ENCODE measurements at regions not wholly inside any gene's neighbourhood (a gene's known extent, or its start where the extent isn't known, plus 50 kb on each side); places are given as distances from the start of the nearest gene placed in this dataset.
"Not testable (repeated sequence)": the region's sequence is repeated elsewhere in the genome, so short reads cannot be mapped to it uniquely, and the experiment has no call there.

DNA sequence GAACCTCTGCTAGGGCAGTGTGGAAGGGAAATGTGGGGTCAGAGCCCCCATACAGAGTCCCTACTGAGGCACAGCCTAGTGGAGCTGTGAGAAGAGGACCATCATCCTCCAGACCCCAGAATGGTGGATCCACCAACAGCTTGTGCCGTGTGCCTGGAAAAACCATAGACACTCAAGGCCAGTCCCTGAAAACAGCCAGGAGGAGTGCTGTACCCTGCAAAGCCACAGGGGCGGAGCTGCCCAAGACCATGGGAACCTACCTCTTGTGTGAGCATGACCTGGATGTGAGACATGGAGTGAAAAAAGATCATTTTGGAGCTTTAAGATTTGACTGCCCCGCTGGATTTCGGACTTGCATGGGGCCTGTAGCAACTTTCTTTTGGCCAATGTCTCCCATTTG is 143.4 kb upstream of the CCDC54 start:
- DNase-seq (ENCODE audit: low spot score); FAIRE-seq: not testable (repeated sequence)

DNA sequence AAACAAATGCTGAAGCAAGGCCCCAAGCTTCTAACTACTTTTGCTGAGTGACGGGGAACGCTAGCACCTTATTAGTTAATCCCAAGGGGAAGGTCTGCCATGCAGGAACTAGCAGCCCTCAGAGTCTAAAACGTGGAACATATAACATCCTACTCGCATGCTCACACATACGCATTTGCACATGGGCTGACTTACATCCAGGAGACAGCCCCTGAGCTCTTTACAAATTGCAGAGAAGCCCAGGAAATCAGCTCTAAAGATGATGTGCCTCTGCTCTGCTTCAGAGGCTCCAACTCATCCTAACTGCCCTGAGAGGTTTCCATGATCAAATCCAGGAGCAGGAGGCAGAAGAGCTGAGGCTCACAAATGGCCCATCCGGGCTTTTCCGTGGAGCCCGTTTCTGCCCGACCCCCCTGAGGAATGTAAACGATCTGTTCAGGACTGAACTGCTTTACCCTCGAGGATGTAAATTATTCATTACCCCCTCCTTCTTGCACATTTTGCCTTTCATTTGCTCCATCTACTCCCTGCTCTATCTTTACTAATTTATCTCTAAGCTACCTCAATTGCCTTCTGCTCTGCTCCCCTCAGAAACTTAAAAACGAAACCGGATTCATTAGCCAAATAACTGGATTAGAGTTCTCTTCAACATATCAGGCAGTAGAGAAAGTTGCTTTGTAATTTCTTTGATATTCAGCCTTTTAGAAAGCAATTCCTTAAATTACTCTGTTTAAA is 141.9 kb upstream of the CCDC54 start:
- no peak for FAIRE-seq
- DNase-seq (ENCODE audit: low spot score), result peak; percentile 48

DNA sequence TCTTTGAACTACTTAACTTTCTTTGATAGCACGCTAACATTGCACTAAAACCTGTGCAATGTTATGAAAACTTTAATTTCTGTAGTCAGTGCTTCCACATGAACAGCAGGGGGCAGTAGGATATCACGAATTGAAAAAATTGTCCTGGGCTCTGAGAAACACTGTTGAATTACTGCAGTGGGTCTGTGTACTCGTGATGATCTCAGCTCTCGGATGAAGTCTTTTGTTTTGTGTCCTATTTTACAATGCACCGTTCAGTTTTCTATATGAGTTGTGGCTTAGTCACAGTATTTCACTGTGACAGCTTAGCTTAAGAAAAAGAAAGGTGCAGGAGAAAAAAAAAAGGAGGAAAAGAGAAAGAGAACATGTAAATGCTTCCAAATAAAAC is 141.3 kb upstream of the CCDC54 start:
- no peak for FAIRE-seq
- peak; percentile 78 for DNase-seq (ENCODE audit: low spot score)

DNA sequence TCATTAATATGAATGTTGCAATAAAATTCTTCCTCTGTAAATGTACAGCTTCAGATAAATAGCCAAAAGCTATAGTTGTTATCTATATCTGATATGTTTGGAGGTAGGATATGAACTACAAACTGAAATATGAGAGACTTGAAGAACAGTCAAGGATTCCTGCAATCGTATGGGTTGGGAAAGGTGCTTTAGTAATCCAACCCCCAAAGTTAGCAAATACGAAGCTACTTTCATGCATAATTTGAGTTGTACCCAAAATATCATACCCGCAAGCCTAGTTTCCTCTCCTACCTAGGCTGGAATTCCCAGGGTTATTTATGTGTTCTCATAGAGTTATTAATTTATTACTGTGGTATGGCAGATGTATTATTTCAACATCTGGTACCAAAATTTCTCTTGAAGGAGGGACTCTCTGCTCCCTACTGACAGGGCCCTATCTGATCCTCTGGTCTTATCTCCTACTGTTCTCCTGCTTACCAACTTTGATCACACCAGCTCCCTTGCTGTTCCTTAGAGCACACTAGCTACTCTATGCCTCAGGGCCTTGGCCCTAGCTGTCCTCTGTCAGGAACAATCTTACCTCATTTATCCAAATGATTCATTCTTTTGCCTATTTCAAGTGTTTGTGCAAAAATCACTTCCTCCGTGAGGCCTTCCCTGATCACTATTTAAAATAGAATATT is 140.4 kb upstream of the CCDC54 start:
- no peak for FAIRE-seq
- no peak for DNase-seq (ENCODE audit: low spot score)

DNA sequence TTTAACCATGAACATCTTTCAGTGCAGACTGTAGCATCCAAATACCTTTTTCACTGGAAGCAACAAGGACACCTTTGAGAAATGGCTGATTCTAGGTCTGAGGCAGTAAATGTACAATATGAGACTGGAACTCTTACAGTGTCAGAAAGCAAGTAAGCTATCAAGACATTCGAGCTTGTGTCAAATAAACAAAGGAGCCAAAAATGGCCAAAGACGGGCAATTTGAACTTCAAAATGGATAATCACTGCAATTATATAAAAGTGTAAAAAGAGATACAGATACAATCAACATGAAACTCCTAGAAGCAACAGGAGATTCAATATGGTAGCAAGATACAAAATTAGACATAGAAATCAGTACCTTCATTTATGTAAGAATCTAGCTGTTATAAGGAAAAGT is 138.5 kb upstream of the CCDC54 start:
- FAIRE-seq (no peak), DNase-seq (ENCODE audit: low spot score) (no peak)

DNA sequence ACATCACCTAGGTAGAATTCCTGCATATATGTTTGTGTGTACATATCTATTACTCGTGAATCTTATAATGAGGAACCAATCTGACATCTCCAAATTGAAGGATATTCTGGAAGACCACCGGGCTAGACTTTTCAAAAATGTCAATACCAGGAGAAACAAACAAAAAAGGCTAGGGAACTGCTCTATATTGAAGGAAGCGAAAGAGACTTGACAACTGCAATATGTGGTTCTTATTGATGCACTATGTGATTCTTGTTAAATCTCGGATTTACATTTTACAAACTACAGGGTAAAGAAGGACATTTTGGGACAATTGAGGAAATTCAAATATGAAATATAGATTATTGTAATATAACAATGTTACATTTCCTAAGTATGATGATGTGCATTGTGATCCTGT is 137.5 kb upstream of the CCDC54 start:
- no peak for FAIRE-seq
- no peak for DNase-seq (ENCODE audit: low spot score)

DNA sequence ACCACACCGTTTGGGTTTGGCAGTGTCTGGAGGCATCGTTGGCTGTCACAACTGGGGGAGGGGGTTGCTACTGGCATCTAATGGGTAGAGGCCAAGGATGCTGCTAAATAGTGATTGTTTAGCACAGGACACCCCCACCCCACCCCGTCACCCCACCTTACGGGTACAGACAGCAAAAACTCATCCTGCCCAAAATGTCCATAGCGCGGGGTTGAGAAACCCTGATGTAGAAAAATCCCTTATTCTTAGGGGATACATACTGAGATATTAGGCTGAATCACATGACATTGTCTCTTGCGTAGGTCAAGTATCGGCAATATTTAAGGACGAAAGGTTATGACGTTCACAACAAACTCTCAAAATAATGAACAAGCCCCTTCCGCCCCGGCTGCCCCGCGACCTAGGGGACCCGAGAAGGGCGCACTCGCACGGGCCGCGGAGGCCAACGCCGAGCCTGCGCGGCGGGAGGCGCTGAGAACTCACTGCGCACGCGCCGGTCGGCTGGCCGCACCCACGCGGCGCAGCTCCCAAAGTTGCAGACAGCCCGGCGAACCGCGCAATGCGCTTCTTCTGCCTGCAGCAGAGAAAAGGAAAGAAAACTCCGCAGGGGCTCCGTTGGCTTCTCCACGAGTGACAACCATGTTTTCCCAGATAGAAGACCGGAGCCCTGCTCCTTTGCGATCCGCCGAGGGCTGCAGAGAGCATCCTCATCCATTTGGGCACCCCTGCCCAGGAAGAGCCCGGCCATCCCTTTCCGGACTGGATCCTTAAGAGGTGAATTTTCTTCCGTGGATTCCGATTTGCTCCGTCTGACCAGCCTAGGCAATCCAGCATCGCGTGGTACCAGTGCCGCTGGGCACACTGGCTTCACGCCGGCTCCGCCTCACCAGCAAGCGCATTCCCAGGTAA is 136.8 kb upstream of the CCDC54 start:
- DNase-seq (ENCODE audit: low spot score), result peak; percentile 94
- FAIRE-seq, result peak; percentile 98

DNA sequence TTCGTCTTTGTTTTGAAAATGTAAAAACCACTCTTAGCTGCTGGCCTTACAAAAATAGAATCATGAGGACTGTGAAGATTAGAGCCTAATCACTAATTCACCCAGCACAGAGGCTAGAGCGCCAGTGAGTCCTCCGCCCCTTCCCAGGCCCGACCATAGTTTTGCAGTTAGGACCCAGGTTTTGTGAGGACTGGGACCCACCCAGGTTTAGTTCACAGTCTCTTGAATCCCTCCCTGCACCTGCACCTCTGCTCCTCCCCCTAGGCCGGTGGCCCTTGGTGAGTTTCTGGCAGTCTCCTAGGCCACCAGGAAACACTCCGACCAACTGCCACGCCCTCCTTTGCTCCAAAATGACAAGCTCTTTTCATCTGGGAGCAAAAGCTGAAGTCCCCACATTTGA is 136.0 kb upstream of the CCDC54 start:
- peak; percentile 68 for DNase-seq (ENCODE audit: low spot score)

DNA sequence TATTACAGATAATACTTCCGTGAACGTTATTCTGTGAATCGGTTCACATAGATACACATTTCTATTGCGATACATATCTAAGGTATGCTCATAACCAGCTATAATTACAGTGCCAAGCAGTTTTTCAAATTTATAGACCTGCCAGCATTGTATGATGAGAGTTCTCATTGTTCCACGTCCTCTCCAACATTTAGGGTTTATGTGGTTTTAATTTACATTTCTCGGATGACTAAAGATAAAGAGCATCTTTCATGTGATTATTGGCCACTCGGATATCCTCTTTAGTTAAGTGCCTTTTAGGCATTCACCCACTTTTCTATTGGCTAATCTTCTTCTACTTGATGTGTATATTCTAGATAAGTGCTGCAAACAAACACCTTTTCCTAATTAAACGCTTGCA is 134.7 kb upstream of the CCDC54 start:
- DNase-seq (ENCODE audit: low spot score) (no peak), FAIRE-seq (no peak)

More for the DNA sequence above, 136.0 kb upstream of the CCDC54 start:
- no peak for FAIRE-seq

DNA sequence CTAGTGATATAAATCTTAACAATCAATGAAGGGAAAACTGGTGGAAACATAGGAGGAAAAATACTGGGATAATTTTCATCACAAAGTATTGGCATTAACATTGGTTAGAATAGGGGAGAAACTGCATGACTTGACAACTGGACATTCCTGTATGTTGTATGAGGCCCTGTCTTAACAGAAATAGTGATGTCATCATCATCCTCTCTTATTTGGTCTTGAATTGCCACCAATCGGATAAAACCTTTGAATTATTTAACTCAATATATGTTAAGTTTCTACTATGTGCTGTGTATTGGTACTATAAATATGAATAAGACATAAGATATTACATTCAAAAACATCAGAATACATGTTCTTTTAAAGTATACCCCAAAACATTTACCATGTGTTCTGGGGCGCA is 130.1 kb upstream of the CCDC54 start:
- FAIRE-seq (no peak), DNase-seq (ENCODE audit: low spot score) (no peak)

DNA sequence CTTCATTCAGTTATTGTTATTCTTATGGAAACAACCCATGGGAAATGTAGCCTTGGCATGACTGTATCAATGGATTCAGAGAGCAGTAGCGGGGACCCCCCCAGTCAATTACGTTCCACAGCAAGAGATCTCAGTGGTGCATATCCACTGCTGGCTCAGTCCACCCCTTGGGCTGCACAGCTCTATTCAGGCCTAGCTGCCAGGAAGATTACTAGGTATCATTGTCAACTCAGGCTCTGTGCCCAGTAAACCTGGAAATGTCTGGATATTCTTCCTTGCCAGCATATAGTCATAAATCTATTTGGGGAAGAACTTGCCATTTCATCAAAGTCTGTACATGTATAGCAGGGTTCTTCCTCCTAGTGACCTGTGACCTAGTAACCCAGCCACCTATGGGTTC is 128.1 kb upstream of the CCDC54 start:
- FAIRE-seq, result no peak
- DNase-seq (ENCODE audit: low spot score), result no peak

DNA sequence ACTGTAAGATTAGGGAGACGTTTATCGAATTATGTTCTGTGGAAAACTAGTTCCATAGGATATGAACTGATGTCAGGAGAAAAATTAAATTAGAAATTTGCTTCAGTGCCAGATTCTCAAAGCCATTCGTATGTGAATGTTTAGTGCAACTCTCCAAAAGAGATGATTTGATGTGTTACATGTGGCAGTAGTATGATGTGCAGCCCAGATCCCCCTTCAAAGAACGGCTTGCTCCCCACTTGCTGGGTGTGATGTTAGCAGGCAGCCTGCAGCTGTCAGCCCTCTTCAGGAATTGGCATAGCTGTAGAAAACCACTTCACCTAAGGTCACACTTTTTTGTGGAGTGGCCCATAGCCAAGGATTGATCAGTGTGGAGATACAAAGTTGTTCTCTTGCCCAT is 127.0 kb upstream of the CCDC54 start:
- DNase-seq (ENCODE audit: low spot score) (no peak), FAIRE-seq (peak; percentile 5)

DNA sequence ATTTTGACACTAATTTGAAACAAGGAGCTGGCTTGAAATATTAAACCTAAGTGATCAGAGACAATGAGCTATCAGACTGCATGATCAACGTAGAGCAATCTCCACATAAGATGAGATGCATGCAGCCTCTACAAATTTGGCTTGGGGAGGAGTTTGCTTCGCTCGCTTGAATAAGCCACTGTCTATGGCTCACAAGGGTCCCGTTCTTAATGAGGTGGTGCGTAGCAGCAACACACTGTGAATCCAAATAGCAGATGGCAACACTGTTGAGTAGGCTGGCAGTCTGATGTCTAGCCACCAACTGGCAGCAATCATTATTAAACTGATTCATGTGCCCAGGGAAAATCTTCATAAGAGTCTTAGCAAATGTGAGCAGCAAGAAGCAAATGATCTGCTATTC is 125.4 kb upstream of the CCDC54 start:
- FAIRE-seq, result no peak
- DNase-seq (ENCODE audit: low spot score), result no peak

DNA sequence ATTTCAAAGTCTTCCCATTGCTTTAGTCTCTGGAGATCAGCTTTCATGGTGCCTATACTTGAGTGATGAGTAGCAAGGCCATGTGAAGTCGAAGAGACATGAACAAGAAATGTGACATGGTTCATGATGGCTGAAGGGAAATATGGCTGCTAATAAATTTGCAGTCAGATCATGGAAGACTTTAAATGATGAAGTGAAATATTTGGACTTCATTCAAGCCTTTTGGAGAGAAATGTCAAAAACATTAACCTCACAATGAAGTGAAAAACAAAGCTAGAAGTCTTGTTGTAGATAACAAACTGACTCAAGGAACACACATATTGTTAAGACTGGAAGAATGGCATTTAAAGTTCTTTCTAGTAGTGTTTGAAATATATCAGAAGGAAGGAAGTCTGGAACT is 120.3 kb upstream of the CCDC54 start:
- no peak for FAIRE-seq
- DNase-seq (ENCODE audit: low spot score), result no peak

DNA sequence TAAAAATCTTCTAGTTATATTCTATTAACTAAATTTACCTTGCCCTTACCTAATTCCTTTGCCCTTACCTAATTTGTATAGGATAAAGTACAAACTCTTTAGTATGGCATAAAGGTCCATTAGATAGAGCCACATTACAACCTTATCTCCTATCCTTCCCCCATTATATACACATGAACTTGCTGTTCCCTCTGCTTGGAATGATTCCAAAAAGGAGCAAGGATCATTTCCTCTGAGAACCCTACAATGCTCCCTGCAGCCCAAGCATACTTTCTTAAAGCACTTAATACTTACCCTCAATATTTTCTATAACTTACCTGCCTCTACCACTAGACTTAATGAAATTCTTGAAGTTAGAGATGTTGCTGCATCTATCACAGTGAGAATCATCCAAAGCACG is 118.9 kb upstream of the CCDC54 start:
- no peak for FAIRE-seq
- no peak for DNase-seq (ENCODE audit: low spot score)

DNA sequence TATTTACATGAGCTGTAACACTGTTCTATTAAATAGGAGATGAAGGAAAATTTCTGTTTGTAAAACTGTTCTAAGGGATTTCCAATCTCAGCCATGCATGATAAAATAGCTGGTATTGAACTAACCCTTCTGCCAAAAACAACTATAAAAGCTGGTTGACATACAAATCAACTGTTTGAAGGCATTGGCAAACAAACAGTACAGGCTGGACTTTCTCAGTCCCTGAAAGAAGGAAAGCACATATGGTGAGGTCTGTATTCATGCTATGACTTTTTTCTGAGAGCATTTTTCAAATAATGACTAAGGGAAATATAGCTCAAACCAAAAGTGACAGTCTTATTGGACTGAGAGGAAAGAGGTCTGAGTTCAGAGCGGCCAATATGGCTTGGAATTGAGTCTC is 117.0 kb upstream of the CCDC54 start:
- FAIRE-seq (peak; percentile 17), DNase-seq (ENCODE audit: low spot score) (no peak)

DNA sequence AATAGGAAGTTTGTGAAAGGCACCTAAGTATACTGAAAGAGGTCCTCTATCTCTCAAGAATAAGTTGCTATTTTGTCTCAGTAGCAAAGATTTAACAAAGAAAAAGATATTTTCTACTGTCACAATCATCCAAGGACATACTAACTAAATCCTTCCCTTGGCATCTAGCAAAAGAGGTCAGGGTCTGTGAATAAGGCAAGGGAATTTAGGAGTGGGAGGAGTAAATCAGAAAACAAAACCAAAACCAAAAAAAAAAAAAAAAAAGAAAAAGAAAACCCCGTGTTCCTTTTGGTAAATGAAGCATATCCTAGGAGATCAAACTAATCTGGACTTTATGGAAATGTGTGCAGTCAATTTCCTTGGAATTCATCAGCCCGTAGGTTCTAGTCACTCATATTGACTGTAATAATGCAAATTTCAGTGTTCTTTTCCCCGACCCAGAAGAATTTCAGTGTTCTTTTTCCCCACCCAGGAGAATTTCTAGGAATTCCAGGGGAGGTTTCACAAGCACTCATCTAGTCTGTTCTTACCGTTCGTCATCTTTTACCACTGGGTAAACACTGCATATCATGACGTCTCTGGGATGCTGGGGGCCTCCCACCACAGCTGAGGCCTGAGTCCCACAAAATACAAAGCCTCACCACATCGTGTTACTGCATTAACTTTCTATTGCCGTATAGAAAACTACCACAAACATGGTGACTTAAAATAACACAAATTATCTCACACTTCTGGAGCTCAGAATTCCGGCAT is 113.8 kb upstream of the CCDC54 start:
- peak; percentile 15 for DNase-seq (ENCODE audit: low spot score)
- FAIRE-seq, result no peak

DNA sequence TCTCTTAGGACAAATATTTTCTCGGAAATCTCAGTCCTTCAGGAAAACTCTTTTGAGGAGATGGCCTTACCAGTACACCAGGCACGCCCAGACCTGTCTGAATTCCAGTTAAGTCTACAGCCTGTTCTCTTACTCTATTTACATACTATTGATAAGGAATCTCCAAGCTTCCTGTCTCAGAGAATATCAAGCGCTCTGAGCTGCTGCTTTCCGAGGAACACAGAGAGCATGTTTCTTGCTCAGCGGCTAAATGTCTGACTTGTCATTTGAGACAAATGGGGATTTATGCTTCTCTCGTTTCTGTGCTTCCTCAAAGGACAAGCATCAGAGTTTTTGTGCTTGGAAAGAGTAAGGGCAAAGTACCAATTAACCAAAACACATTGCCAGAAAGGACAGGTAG is 112.4 kb upstream of the CCDC54 start:
- no peak for FAIRE-seq
- no peak for DNase-seq (ENCODE audit: low spot score)

DNA sequence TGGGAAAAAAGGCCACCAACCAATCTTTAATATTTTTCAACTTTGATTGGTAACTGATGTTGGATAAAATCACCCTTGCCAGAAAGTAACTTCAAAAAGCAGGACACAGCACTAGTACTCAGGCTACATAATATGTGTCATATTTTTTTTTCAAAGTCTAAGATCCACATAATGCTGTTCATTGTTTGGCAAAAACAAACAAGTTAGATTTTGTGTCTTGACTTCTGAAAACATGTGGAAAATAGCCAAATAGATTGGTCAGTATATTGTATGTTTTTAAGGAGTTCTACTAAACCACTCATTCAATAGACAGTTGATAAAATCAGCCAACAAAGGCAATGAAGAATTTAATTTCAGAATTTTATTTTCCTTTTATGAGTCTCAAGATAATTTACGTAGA is 111.7 kb upstream of the CCDC54 start:
- DNase-seq (ENCODE audit: low spot score) (no peak), FAIRE-seq (no peak)

DNA sequence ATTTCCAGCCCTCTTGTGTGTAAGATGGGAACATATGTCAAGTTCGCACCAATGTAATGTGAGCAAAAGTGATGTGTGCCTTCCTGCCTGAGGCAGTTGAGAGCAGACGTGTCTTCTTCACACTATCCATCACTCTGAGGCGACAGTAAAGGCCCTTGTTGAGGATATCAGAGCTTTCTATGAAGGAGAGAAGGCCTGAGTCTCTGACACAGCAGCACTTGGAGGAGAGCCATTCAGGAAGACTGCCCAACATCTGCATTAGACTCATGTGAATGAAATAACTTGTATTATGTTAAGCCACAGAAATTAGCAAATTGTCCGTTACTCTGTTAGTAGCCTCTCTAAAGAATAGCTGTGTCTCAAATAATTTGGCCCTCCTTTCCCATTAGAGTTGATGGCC is 108.8 kb upstream of the CCDC54 start:
- no peak for DNase-seq (ENCODE audit: low spot score)
- peak; percentile 17 for FAIRE-seq

DNA sequence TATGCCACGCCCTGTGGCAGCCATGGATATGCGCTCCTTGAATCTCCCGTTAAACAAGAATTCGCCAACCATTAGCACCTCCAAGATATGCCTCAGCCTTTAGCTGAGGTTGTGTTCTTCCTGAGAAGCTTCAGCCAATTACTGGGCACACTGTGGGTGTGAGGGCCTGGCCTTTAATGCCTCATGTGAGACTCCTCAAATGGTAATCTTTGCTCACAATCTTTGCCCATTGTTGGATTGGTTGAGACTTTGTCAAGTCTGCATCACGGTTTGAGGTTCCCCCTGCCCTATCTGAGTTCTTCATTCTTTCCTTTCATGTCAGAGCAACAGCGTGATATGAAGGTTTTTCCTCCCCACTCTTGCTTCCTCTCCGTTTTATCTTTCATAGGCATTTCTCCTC is 108.1 kb upstream of the CCDC54 start:
- DNase-seq (ENCODE audit: low spot score) (no peak), FAIRE-seq (no peak)

Measured in urothelium cell line (cell line).